Fibroblast of skin of right biceps (primary cell): ENCODE measurements at regions not wholly inside any gene's neighbourhood (a gene's known extent, or its start where the extent isn't known, plus 50 kb on each side); places are given as distances from the start of the nearest gene placed in this dataset.

Experiments
- DNase-seq: peaks from one replicate; pipeline ENCODE4 v3.0.0-alpha.2; 2013

- DNase-seq, result no peak
Measured at GRCh38 chr1:166221316-166221715, 54.5 kb upstream of the FAM78B start.

DNA sequence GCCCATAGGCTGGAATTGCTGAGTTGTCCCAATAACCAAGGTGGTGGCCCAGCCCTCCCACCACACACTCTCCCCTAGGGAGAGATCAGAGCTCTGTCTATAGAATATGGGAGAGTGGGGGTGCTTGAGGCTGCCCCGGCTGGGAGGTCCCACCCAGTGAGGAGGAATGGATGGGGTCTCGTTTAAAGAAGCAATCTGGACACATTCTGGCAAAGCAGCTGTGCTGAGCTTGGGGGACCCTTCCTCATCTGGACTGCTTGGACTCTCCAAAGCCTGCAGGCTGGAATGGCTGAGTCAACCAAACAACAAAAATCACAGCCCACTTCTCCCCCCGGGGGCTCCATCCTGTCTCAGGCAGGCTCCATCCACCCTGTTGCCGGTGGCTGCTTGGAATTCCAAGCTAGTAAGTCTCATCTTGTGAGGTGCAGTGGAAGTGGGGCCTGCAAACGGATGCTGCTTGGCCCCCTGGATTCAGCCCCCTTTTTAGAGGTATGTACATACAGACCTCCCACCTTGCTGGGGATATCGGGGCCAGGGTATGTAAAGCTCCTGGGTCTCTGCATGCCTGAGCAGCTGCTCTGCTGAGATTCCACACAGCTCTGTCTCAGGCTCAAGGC is 67.1 kb upstream of the FAM78B start:
- DNase-seq, result no peak

GRCh38 chr1:166235728-166236127 is 68.9 kb upstream of the FAM78B start:
- DNase-seq, result no peak

- no peak for DNase-seq
Measured at GRCh38 chr1:166237675-166238074, 70.9 kb upstream of the FAM78B start.

DNA sequence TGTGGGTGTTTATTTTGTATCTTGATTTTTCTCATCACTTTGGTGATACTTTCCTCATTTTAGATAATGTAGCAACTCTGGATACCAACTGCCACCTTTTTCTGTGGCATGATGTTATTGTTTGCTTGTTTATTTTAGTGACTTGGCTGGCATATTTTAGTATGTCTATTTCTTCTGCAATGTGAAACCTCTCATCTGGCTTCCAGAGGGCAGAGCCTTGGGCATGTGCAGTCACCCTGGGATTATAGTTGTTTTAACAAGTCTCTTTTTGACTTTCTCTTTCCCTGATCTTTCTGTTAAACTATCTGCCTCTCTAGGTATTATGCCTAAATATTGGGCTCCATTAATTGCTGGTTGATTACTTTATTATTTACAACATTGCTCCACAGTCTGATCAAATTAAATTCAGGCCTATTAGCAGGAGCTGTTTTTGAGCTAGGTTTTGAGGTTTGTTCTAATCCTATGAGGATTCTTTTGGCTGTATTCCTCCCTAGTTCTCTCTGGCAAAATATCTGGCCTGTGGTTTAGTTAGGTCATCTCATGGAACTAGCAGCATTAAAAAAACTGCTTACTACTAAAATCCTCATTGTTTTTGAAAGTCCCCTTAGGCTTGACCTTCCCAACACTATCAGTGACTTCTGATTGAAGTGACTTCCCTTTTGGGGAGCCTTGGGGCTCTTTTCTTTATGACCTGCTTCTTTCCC is 86.4 kb upstream of the FAM78B start:
- DNase-seq, result no peak

DNA sequence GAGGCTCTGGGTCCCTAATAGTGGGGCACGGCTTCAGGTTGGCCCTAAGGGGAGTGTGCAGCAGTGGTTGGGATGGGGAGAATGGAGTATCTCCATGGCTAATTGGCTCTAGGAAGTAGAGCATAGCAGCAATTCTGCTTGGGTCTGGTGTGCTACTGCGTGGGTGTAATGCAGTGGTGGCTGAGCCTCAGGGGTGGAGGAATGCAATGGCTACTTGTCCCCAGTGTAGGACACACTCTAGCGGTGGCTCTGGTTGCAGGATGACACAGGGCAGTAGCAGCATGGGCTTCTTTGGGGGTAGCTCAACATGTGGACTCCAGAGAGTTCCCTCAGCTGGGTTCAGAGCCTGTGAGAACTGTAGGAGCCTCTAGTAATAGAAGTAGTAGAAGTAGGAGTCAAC is 91.2 kb upstream of the FAM78B start:
- DNase-seq, result no peak

DNA sequence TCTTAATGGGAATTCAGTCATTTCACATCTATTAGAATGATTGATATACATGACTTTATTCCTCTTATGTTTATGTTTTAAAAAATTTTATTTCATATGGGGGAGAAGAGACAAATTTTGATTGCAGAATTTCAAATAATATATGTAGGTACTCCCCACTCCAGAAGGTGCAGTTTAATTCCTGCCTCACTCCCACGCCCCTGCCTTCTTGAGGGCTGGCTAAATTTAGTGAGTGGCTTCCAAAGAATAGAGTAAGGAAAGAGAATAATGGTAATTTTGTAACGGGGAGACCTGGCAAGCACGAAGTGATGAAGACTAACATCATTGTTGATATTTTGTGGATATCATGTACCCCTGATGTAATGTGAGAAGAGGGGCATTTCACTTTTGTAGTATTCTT is 94.7 kb upstream of the FAM78B start:
- DNase-seq, result no peak

- DNase-seq, result no peak
Measured at GRCh38 chr1:166270476-166271150, 103.8 kb upstream of the FAM78B start.

- DNase-seq, result no peak
Measured at GRCh38 chr1:166271151-166271538, 104.3 kb upstream of the FAM78B start.

GRCh38 chr1:166272155-166272554 is 105.4 kb upstream of the FAM78B start:
- no peak for DNase-seq

DNA sequence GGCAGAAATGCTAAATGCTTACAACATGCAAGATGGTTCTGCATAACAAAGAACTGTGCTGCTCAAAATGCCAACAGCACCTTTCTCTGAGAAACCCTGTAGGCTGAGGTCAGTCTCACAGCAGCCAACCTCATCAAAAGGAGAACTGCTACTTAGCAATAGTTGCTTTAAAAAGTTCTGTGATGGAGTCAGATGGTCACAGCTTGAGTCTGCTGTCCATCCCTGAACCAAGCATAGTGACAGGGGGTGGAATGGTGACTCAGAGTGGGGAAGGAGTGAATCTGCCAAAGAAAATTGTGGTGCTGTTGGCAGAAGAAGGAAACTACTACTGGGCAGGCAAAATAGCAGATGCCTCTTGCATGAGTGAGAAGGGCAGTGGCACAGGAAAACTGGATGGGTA is 106.0 kb upstream of the FAM78B start:
- no peak for DNase-seq

GRCh38 chr1:166273618-166274017 is 106.8 kb upstream of the FAM78B start:
- no peak for DNase-seq

- DNase-seq, result no peak
Measured at GRCh38 chr1:166282391-166283137, 115.8 kb upstream of the FAM78B start.

- peak; percentile 2 for DNase-seq
Measured at GRCh38 chr1:166283190-166283589, 116.4 kb upstream of the FAM78B start.

GRCh38 chr1:166283600-166283999 is 116.8 kb upstream of the FAM78B start:
- DNase-seq, result no peak

DNA sequence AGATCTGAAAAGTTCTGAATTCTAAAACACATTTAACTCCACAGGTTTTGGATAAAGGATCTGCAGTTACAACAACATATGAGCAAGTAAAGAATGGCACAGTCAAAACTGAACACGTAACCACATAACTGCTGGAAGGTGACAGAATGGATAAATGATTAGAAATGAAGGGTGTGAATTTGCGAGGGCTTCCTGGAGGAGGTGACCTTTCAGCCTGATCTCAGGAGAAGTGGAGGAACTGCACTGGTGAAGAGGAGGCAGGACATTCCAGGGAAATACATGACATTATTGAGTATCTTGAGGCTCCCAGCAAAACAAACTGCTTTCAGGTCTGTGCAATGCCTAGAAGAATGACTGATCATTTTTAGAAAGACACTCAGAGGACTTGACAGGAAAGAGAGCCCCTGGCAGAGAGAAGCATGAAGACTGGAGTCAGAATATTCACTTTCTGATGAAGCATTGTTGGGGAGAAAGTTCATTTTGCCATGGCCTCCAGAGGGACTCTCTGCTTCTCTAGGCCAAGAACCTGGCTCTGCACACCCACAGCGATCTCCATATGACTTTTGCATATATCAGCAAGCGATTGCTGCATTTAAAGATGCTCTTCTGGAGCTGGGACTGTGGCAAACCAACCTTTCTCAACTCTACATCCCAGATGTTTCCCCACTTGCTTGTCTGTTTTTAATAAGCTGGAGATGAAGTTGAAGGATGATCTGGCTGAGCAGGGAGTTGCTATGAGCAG is 122.7 kb upstream of the FAM78B start:
- no peak for DNase-seq

GRCh38 chr1:166295656-166296055 is 128.9 kb upstream of the FAM78B start:
- no peak for DNase-seq

GRCh38 chr1:166297993-166298392 is 131.2 kb upstream of the FAM78B start:
- DNase-seq, result no peak

DNA sequence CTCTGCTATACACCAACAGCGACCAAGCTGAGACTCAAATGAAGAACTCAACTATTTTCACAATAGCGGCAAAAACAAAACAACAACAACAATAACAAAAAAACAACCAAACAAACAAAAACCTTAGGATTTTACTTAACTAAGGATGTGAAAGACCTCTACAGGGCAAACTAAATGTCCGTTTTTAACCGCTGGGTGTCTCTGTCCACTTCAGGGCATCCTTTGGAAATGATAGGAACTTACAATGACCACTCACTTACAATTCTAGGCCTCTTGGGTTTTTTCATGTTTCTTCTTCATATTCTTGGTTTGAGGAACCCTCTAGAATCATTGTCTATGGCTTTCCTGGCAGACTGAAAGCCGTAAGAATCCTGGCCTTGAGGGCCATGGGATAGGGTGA is 134.0 kb upstream of the FAM78B start:
- DNase-seq, result no peak

DNA sequence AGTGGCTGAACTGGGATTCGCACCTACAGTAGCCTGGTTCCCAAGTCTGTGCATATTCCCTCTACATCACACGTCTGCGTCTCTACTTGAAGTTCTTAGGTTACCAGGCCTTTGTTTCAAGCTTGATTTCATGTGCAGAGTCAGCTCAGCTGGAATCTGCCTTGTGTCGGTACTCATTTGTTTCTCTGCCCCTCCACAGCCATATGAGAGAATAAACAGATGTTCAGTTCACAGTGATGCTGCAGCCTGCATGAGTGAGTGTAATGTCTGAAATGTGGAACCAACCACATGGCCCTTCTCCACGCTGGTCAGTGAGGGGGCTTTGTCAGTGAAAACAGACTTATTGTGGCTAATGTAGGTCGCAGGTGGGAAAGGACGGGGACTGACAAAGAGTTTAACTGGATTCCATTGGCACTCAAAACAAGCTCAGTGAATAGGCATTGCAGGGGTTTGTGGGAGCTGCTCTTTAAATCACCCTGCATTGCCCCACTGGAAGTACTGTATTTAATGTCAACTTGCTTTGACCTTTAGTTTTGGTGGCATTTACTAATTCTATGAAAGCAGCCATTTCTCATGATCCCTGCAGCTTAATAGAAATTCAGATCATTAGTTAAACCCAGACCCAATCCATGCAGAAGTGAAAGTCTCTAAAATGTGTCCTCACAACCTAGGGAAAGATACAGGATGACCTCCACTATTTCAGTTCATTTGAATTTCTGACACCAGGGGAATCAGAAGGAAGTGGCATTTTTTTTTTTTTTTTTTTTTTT is 136.4 kb upstream of the FAM78B start:
- no peak for DNase-seq

DNA sequence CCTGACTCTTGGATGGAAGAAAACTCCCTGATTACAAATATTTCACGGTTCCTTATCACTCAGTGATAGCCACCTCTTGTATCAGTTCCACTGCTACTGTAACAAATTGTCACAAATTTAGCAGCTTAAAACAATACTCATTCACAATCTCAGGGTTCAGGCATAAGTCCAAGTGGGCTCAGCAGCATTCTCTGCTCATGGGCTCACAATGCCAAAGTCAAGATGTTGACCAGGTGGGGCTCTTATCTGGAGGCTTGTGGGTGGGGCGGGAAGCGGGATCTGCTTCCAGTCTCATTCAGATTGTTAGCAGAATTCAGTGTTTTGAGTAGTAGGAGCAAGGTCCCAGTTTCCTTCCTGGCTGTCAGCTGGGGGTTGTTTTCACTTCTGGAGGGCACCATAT is 137.3 kb upstream of the FAM78B start:
- no peak for DNase-seq

- no peak for DNase-seq
Measured at GRCh38 chr1:166305371-166305770, 138.6 kb upstream of the FAM78B start.
